Naive thymus-derived CD4-positive, alpha-beta T cell (primary cell): ENCODE measurements at regions not wholly inside any gene's neighbourhood (a gene's known extent, or its start where the extent isn't known, plus 50 kb on each side); places are given as distances from the start of the nearest gene placed in this dataset.

Experiments
- ATAC-seq: fragments of 150-1000 bp; cut with Tn5 transposase; 2 replicates; pipeline ENCODE4 v1.10.0; 2021; ENCODE audit warnings: mild to moderate bottlenecking, moderate library complexity
- CTCF ChIA-PET: fragments of 350-600 bp; sonication (Branson Sonifier 250); formaldehyde crosslinking; loops from one replicate; lab custom pipeline; 2021; ENCODE audit warnings: antibody characterized with exemption; lab: Charles Lee
- POLR2A ChIA-PET: fragments of 350-600 bp; sonication (Branson Sonifier 250); formaldehyde crosslinking; loops from one replicate; lab custom pipeline; 2021; ENCODE audit warnings: antibody characterized with exemption, inconsistent platforms; lab: Charles Lee
- DNase-seq, 9 donors: peaks; one replicate each; pipeline versions ENCODE4 v3.0.0 to v3.0.0-alpha.2; 2020 to 2022; ENCODE audit warnings: mixed read lengths in 1 of 9
- H3K27ac ChIP-seq: one replicate; pipeline ENCODE4 v1.7.0; 2013; ENCODE audit warnings: mild to moderate bottlenecking, low read depth, low read length, moderate library complexity
- H3K27me3 ChIP-seq, 2 donors: one replicate each; pipeline ENCODE4 v1.7.0; 2013; ENCODE audit warnings: low read length in 2 of 2, mild to moderate bottlenecking in 2 of 2, moderate library complexity in 2 of 2; ENCODE audit not compliant: control insufficient read depth in 2 of 2, insufficient read depth in 2 of 2
- H3K36me3 ChIP-seq, 3 experiments: 1 replicate in 2 of 3; 2 replicates in 1 of 3; pipeline ENCODE4 v1.7.0; 2013; ENCODE audit warnings: low read length in 3 of 3, mild to moderate bottlenecking in 3 of 3, moderate library complexity in 1 of 3; ENCODE audit not compliant: insufficient read depth in 3 of 3, control insufficient read depth in 2 of 3
- H3K4me1 ChIP-seq, 2 donors: one replicate each; pipeline ENCODE4 v1.7.0; 2013; ENCODE audit warnings: low read length in 2 of 2, mild to moderate bottlenecking in 2 of 2, moderate library complexity in 1 of 2; ENCODE audit not compliant: control insufficient read depth in 2 of 2, insufficient read depth in 2 of 2
- H3K4me3 ChIP-seq: 2 replicates; pipeline ENCODE4 v1.7.0; 2013; ENCODE audit warnings: mild to moderate bottlenecking, low read length
- H3K9me3 ChIP-seq, 3 experiments: 1 replicate in 2 of 3; 2 replicates in 1 of 3; pipeline ENCODE4 v1.7.0; 2013; ENCODE audit warnings: low read length in 3 of 3; ENCODE audit not compliant: control insufficient read depth in 2 of 3
- H3K27ac Mint-ChIP-seq, 9 donors: one replicate each; pipeline ENCODE4 v1.8.0; 2020 to 2022; ENCODE audit warnings: mixed read lengths in 9 of 9, mild to moderate bottlenecking in 8 of 9, moderate library complexity in 5 of 9, inconsistent platforms in 2 of 9
- H3K27me3 Mint-ChIP-seq, 5 donors: one replicate each; pipeline ENCODE4 v1.8.0; 2021 to 2022; ENCODE audit warnings: mixed read lengths in 5 of 5, mild to moderate bottlenecking in 1 of 5
- H3K36me3 Mint-ChIP-seq, 5 donors: one replicate each; pipeline ENCODE4 v1.8.0; 2020 to 2022; ENCODE audit warnings: mixed read lengths in 5 of 5, mild to moderate bottlenecking in 3 of 5, inconsistent platforms in 1 of 5
- H3K4me1 Mint-ChIP-seq, 7 donors: one replicate each; pipeline ENCODE4 v1.8.0; 2020 to 2022; ENCODE audit warnings: mixed read lengths in 7 of 7, mild to moderate bottlenecking in 3 of 7, inconsistent platforms in 1 of 7
- H3K4me3 Mint-ChIP-seq, 10 donors: one replicate each; pipeline ENCODE4 v1.8.0; 2020 to 2022; ENCODE audit warnings: mild to moderate bottlenecking in 10 of 10, mixed read lengths in 10 of 10, moderate library complexity in 6 of 10, inconsistent platforms in 2 of 10
- H3K9me3 Mint-ChIP-seq, 11 donors: one replicate each; pipeline ENCODE4 v1.8.0; 2020 to 2022; ENCODE audit warnings: mixed read lengths in 11 of 11, mild to moderate bottlenecking in 4 of 11, inconsistent platforms in 1 of 11, moderate library complexity in 1 of 11
- intact Hi-C, 2 donors: fragments of 100-400 bp; cut with micrococcal nuclease; formaldehyde crosslinking; loops; one replicate each; pipeline ENCODE4 v1.15.1; 2023

DNA sequence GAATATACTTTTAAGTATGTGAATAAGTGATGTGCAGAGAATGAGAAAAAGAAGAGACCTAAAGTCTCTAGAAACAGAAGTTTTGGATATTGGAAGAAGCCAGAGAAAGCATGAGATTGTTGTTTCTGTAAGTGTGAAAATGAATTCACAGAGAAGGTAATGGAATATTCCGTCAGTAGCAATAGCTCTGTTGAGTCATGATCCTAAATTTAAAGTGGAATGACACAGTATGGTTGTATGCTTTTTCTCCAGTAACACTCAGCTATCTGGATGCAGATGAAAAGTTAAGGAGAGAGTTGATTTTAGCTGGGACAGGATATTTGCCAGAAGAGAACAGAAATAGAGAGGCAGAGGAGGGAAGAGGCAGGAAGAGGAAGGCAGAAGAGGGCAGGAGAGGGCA is 1166.3 kb downstream of the GALC start:
- Mint-ChIP-seq H3K27ac (no peak overlapping the region), H3K4me1 (peaks cover 0 to 2% (median 0%) of the 10 kb centered on the region in 7 donors), H3K4me3 (no peak overlapping the region), H3K27me3 (no peaks in the 10 kb centered on the region), H3K36me3 (peaks cover 0 to 3% (median 0%) of the 10 kb centered on the region in 5 donors), H3K9me3 (peaks cover 0 to 17% (median 3%) of the 10 kb centered on the region in 11 donors)
- ATAC-seq (no peak), DNase-seq (no peak)
- intact Hi-C loops = no loop called here
- Histone ChIP-seq H3K27ac (no peak overlapping the region), H3K36me3 (no peaks in the 10 kb centered on the region), H3K4me3 (no peak overlapping the region), H3K27me3 (no peaks in the 10 kb centered on the region), H3K9me3 (no peaks in the 10 kb centered on the region), H3K4me1 (no peaks in the 10 kb centered on the region)
- POLR2A ChIA-PET = no interaction called here
- CTCF ChIA-PET = no interaction called here

DNA sequence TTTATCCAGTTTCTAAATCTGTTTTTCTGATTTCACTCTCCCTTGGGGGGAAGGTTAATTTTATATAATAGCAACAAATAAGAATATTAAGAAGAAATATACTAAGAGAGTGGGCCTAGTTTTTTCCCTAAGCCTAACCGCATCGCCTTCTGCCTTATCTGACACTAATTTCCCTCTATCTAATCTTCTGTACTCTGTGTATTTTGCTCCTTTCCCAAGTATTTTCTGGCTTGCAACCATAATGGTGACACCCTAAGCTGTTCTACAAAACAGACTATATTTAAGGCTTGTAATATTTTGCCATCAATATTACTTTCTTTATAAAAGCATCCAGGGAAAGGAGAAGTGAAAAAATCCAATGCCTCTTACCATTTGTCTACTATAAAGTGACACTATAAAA is 1168.8 kb downstream of the GALC start:
- Mint-ChIP-seq H3K36me3 (peaks cover 0 to 3% (median 0%) of the 10 kb centered on the region in 5 donors), H3K27ac (no peak overlapping the region), H3K4me1 (peaks cover 0 to 2% (median 0%) of the 10 kb centered on the region in 7 donors), H3K4me3 (no peak overlapping the region), H3K9me3 (peaks cover 0 to 17% (median 4%) of the 10 kb centered on the region in 11 donors), H3K27me3 (no peaks in the 10 kb centered on the region)
- POLR2A ChIA-PET = interaction anchor here (0.6 kb wide), 1 partner anchor 675 kb away, joined by 3 read pairs; no protein-coding TSS in a partner anchor
- Histone ChIP-seq H3K9me3 (no peaks in the 10 kb centered on the region), H3K27ac (no peak overlapping the region), H3K27me3 (no peaks in the 10 kb centered on the region), H3K4me3 (no peak overlapping the region), H3K36me3 (no peaks in the 10 kb centered on the region), H3K4me1 (no peaks in the 10 kb centered on the region)
- intact Hi-C loops = no loop called here
- CTCF ChIA-PET = no interaction called here
- DNase-seq (no peak), ATAC-seq (no peak)

DNA sequence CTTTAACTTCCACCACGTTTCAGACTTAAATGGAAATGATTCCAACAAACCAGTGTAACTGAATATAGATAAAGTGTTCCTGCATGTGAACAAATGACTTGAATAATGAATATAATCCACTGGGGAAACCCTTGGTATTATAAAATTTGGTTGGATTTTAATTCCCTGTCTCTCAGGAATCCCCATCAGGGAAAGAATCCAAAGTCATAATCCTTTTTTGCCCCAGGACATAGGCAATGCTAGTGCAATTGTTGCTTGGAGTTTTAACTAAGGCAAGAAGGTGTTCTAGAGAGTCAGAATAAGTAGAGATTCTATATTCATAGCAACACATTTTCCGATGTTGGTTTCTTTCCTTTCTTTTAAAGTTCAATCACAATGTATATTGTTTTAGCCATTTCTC is 1169.4 kb downstream of the GALC start:
- Mint-ChIP-seq H3K4me3 (no peak overlapping the region), H3K9me3 (peaks cover 0 to 17% (median 4%) of the 10 kb centered on the region in 11 donors), H3K27ac (no peak overlapping the region), H3K36me3 (peaks cover 0 to 3% (median 0%) of the 10 kb centered on the region in 5 donors), H3K27me3 (no peaks in the 10 kb centered on the region), H3K4me1 (peaks cover 0 to 2% (median 0%) of the 10 kb centered on the region in 7 donors)
- ATAC-seq (no peak), DNase-seq (no peak)
- H3K4me3 ChIP-seq = no peak overlapping the region
- intact Hi-C loops = no loop called here
- no peak overlapping the region for H3K27ac ChIP-seq
- ChIA-PET POLR2A (interaction anchor here (0.6 kb wide), 1 partner anchor 674 kb away, joined by 3 read pairs; no protein-coding TSS in a partner anchor), CTCF (no interaction called here)
- no peaks in the 10 kb centered on the region for H3K9me3 ChIP-seq
- no peaks in the 10 kb centered on the region for H3K4me1 ChIP-seq
- no peaks in the 10 kb centered on the region for H3K36me3 ChIP-seq
- no peaks in the 10 kb centered on the region for H3K27me3 ChIP-seq

DNA sequence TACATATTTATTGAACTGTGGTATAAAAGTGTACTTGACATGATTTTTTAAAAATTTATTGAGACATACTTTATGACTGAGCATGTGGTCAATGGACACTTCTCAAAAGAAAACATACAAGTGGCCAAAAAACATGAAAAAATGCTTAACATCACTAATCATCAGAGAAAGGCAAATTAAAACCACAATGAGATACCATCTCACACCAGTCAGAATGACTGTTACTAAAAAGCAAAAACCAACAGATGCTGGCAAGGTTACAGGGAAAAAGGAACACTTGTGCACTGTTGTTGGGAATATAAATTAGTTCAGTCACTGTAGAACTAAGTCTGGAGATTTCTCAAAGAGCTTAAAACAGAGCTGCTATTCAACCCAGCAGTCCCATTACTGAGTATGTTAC is 1177.6 kb downstream of the GALC start:
- ChIA-PET POLR2A (no interaction called here), CTCF (no interaction called here)
- no peak overlapping the region for H3K4me3 ChIP-seq
- Mint-ChIP-seq H3K9me3 (peaks cover 5 to 50% (median 19%) of the 10 kb centered on the region in 11 donors), H3K4me3 (no peak overlapping the region), H3K27ac (no peak overlapping the region), H3K36me3 (peaks cover 0 to 9% (median 0%) of the 10 kb centered on the region in 5 donors), H3K4me1 (no peaks in the 10 kb centered on the region), H3K27me3 (no peaks in the 10 kb centered on the region)
- ATAC-seq (no peak), DNase-seq (no peak)
- intact Hi-C loops = no loop called here
- H3K4me1 ChIP-seq = no peaks in the 10 kb centered on the region
- H3K9me3 ChIP-seq = no peaks in the 10 kb centered on the region
- no peaks in the 10 kb centered on the region for H3K27me3 ChIP-seq
- H3K36me3 ChIP-seq = no peaks in the 10 kb centered on the region
- H3K27ac ChIP-seq = no peak overlapping the region

DNA sequence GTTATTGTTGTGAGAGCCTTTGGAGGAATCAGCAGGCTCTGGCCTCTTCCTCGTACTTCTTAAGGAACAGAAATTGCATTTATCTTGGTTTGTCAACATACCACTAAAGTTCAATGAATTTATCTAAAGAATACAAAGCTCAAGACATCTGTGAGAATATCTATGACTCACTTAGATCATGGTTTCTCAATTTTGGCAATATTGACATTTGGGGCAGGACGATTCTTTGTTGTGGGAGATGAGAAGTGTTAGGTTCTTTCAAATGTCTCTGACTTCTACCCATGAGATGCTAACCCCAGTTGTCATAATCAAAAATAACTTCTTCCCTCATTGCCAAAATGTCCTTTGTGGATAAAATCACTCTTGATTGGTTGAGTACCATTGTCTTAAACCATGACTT is 1190.3 kb downstream of the GALC start:
- DNase-seq = no peak
- H3K36me3 ChIP-seq = no peaks in the 10 kb centered on the region
- CTCF ChIA-PET = no interaction called here

DNA sequence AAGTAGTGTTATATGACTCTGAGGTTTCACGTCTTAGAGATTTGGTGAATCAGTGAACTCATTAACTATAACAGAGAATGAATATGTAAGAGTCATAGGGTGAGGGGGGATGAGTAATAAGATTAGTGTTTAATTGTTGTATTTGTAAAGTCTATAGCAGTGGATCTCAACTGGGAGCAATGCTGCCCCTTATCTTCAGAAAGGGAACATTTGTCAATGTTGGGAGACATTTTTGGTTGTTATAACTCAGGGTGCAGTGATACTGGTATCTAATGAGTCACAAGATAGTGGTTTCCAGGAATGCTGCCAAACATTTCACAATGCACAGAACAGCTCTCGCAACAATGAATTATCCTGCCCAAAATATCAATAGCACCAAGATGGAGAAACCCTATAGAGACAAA is 1193.7 kb downstream of the GALC start:
- H3K9me3 ChIP-seq = no peaks in the 10 kb centered on the region
- H3K27me3 ChIP-seq = no peaks in the 10 kb centered on the region
- intact Hi-C loops = no loop called here
- no peaks in the 10 kb centered on the region for H3K4me1 ChIP-seq
- DNase-seq (no peak), ATAC-seq (no peak)
- CTCF ChIA-PET = no interaction called here
- H3K4me1 Mint-ChIP-seq = no peaks in the 10 kb centered on the region
- H3K4me3 ChIP-seq = no peak overlapping the region
- H3K27ac Mint-ChIP-seq = no peak overlapping the region
- no peaks in the 10 kb centered on the region for H3K36me3 Mint-ChIP-seq
- no peaks in the 10 kb centered on the region for H3K27me3 Mint-ChIP-seq
- H3K27ac ChIP-seq = no peak overlapping the region
- no peaks in the 10 kb centered on the region for H3K36me3 ChIP-seq
- POLR2A ChIA-PET = no interaction called here
- peaks cover 0 to 12% (median 2%) of the 10 kb centered on the region in 11 donors for H3K9me3 Mint-ChIP-seq
- no peak overlapping the region for H3K4me3 Mint-ChIP-seq

More for the DNA sequence above, 1190.3 kb downstream of the GALC start:
- ATAC-seq = no peak
- Mint-ChIP-seq H3K9me3 (peaks cover 0 to 12% (median 4%) of the 10 kb centered on the region in 11 donors), H3K4me3 (no peak overlapping the region), H3K36me3 (no peaks in the 10 kb centered on the region), H3K4me1 (no peaks in the 10 kb centered on the region), H3K27me3 (no peaks in the 10 kb centered on the region), H3K27ac (no peak overlapping the region)
- H3K4me3 ChIP-seq = no peak overlapping the region
- intact Hi-C loops = no loop called here
- H3K27ac ChIP-seq = no peak overlapping the region
- POLR2A ChIA-PET = no interaction called here
- no peaks in the 10 kb centered on the region for H3K4me1 ChIP-seq
- no peaks in the 10 kb centered on the region for H3K27me3 ChIP-seq
- H3K9me3 ChIP-seq = no peaks in the 10 kb centered on the region

DNA sequence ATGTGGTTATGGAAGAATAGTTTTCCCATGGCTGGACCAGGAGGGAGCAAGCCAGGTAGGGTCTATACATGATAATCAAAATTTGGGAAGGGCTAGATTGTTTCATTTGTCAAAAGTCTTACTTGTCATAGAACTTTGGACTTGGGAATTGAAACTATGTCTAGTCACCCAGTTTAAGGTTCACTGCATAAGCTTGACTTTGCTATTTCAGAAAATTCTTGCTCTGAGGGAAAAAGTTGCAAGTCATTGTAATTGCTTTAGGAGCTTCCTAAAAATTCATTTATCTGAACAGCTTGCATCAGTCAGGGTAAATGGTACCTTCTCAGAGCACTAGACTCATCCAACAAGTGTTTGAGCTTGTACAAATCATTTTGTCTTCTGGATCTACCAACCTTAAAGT is 1194.7 kb downstream of the GALC start:
- Histone ChIP-seq H3K27ac (no peak overlapping the region), H3K27me3 (no peaks in the 10 kb centered on the region), H3K4me3 (no peak overlapping the region), H3K9me3 (no peaks in the 10 kb centered on the region), H3K4me1 (no peaks in the 10 kb centered on the region), H3K36me3 (no peaks in the 10 kb centered on the region)
- Mint-ChIP-seq H3K4me1 (no peaks in the 10 kb centered on the region), H3K9me3 (peaks cover 0 to 13% (median 1%) of the 10 kb centered on the region in 11 donors), H3K27ac (no peak overlapping the region), H3K36me3 (no peaks in the 10 kb centered on the region), H3K27me3 (no peaks in the 10 kb centered on the region), H3K4me3 (no peak overlapping the region)
- DNase-seq (no peak), ATAC-seq (no peak)
- intact Hi-C loops = no loop called here
- POLR2A ChIA-PET = no interaction called here
- CTCF ChIA-PET = no interaction called here
